NCI-H1417 (cell line): ENCODE measurements at regions not wholly inside any gene's neighbourhood (a gene's known extent, or its start where the extent isn't known, plus 50 kb on each side); places are given as distances from the start of the nearest gene placed in this dataset.
A peak's percentile ranks its signal among the peaks of the same experiment; 100 is the strongest.
"Not testable (repeated sequence)": the region's sequence is repeated elsewhere in the genome, so short reads cannot be mapped to it uniquely, and the experiment has no call there.

Experiments
- DNase-seq, 3 experiments: peaks; one replicate each; lab custom pipeline; 2025; lab: John Stamatoyannopoulos, UW

- DNase-seq: no peak
Measured at GRCh38 chr13:59409634-59410200, 754.0 kb downstream of the DIAPH3 start.

GRCh38 chr13:59413126-59413525 is 750.6 kb downstream of the DIAPH3 start:
- no peak for DNase-seq

GRCh38 chr13:59414006-59414405 is 749.7 kb downstream of the DIAPH3 start:
- no peak for DNase-seq

GRCh38 chr13:59415498-59415897 is 748.2 kb downstream of the DIAPH3 start:
- DNase-seq: no peak

GRCh38 chr13:59416561-59416960 is 747.2 kb downstream of the DIAPH3 start:
- no peak for DNase-seq

GRCh38 chr13:59422646-59423045 is 741.1 kb downstream of the DIAPH3 start:
- no peak for DNase-seq

- DNase-seq: no peak
Measured at GRCh38 chr13:59423708-59424340, 739.9 kb downstream of the DIAPH3 start.

GRCh38 chr13:59424661-59425060 is 739.1 kb downstream of the DIAPH3 start:
- no peak for DNase-seq

GRCh38 chr13:59425211-59425741 is 738.5 kb downstream of the DIAPH3 start:
- DNase-seq: peak in 2 of 3 experiments; percentile 75 to 85

- no peak for DNase-seq
Measured at GRCh38 chr13:59435024-59435423, 728.7 kb downstream of the DIAPH3 start.

- peak; percentile 54 to 94 (median 58) for DNase-seq
Measured at GRCh38 chr13:59437544-59438301, 726.0 kb downstream of the DIAPH3 start.

GRCh38 chr13:59439776-59440428 is 723.8 kb downstream of the DIAPH3 start:
- DNase-seq: no peak

- DNase-seq: not testable (repeated sequence)
Measured at GRCh38 chr13:59441068-59441467, 722.7 kb downstream of the DIAPH3 start.

- DNase-seq: no peak
Measured at GRCh38 chr13:59441596-59442280, 722.0 kb downstream of the DIAPH3 start.

- DNase-seq: no peak
Measured at GRCh38 chr13:59442461-59442860, 721.3 kb downstream of the DIAPH3 start.

GRCh38 chr13:59442944-59443486 is 720.7 kb downstream of the DIAPH3 start:
- no peak for DNase-seq

GRCh38 chr13:59444210-59444857 is 719.4 kb downstream of the DIAPH3 start:
- DNase-seq: peak; percentile 77 to 92 (median 79)

- DNase-seq: no peak
Measured at GRCh38 chr13:59445812-59446211, 717.9 kb downstream of the DIAPH3 start.

GRCh38 chr13:59446391-59446790 is 717.3 kb downstream of the DIAPH3 start:
- no peak for DNase-seq

GRCh38 chr13:59447031-59447430 is 716.7 kb downstream of the DIAPH3 start:
- no peak for DNase-seq
